NOMO-1 treated with dmso at 0.1 percent for 144 hours (cell line): ENCODE measurements at regions not wholly inside any gene's neighbourhood (a gene's known extent, or its start where the extent isn't known, plus 50 kb on each side); places are given as distances from the start of the nearest gene placed in this dataset.
"Not testable (repeated sequence)": the region's sequence is repeated elsewhere in the genome, so short reads cannot be mapped to it uniquely, and the experiment has no call there.

Experiments
- DNase-seq: peaks from one replicate; lab custom pipeline; 2025; ENCODE audit not compliant: unreplicated experiment; lab: John Stamatoyannopoulos, UW

- no peak for DNase-seq
These were observed 141.9 kb downstream of the FCRL5 start for GRCh38 chr1:157410457-157410856.

- DNase-seq: no peak
These were observed 142.4 kb downstream of the FCRL5 start for GRCh38 chr1:157409927-157410326.

GRCh38 chr1:157407917-157408525 lies 144.3 kb downstream of the FCRL5 start:
- DNase-seq: peak; percentile 16

GRCh38 chr1:157407367-157407766 lies 144.9 kb downstream of the FCRL5 start:
- DNase-seq: no peak

- no peak for DNase-seq
These were observed 146.7 kb downstream of the FCRL5 start for GRCh38 chr1:157405662-157406061.

- DNase-seq: no peak
These were observed 147.7 kb downstream of the FCRL5 start for GRCh38 chr1:157404614-157405013.

GRCh38 chr1:157404063-157404501 lies 148.2 kb downstream of the FCRL5 start:
- peak; percentile 75 for DNase-seq

GRCh38 chr1:157403608-157404007 lies 148.7 kb downstream of the FCRL5 start:
- peak; percentile 55 for DNase-seq

GRCh38 chr1:157403203-157403602 lies 149.1 kb downstream of the FCRL5 start:
- DNase-seq: peak; percentile 87

GRCh38 chr1:157400766-157401165 lies 151.5 kb downstream of the FCRL5 start:
- DNase-seq: no peak

GRCh38 chr1:157399984-157400382 lies 152.3 kb downstream of the FCRL5 start:
- no peak for DNase-seq

GRCh38 chr1:157399343-157399983 lies 152.9 kb downstream of the FCRL5 start:
- DNase-seq: no peak

- no peak for DNase-seq
These were observed 161.7 kb downstream of the FCRL5 start for GRCh38 chr1:157390651-157391050.

- DNase-seq: no peak
These were observed 164.3 kb downstream of the FCRL5 start for GRCh38 chr1:157388057-157388456.

- DNase-seq: no peak
These were observed 168.1 kb downstream of the FCRL5 start for GRCh38 chr1:157384258-157384657.

GRCh38 chr1:157382351-157382750 lies 170.0 kb downstream of the FCRL5 start:
- DNase-seq: no peak

GRCh38 chr1:157380523-157380922 lies 171.8 kb downstream of the FCRL5 start:
- no peak for DNase-seq

GRCh38 chr1:157377280-157377713 lies 175.0 kb downstream of the FCRL5 start:
- not testable (repeated sequence) for DNase-seq

- DNase-seq: no peak
These were observed 175.6 kb downstream of the FCRL5 start for GRCh38 chr1:157376681-157377080.

GRCh38 chr1:157372311-157372710 lies 180.0 kb downstream of the FCRL5 start:
- not testable (repeated sequence) for DNase-seq

- no peak for DNase-seq
These were observed 180.5 kb downstream of the FCRL5 start for GRCh38 chr1:157371826-157372225.

GRCh38 chr1:157371221-157371620 lies 181.1 kb downstream of the FCRL5 start:
- no peak for DNase-seq

GRCh38 chr1:157370698-157371097 lies 181.6 kb downstream of the FCRL5 start:
- no peak for DNase-seq
